ENCODE measurements at regions not wholly inside any gene's neighbourhood (a gene's known extent, or its start where the extent isn't known, plus 50 kb on each side); places are given as distances from the start of the nearest gene placed in this dataset.

GRCh38 chrX:9131066-9131465 is 97.1 kb upstream of the FAM9B start:
- TF ChIP-seq CTCF (conservative IDR thresholded peaks at IDR 0.05; ENCODE audit: low read depth, low read length) = no peak
- no peak for TF ChIP-seq EZH2 (IDR thresholded peaks at IDR 0.05; ENCODE audit: low read length, unreplicated experiment)
- no peak for TF ChIP-seq EZH2phosphoT487 (IDR thresholded peaks at IDR 0.05; ENCODE audit: borderline replicate concordance, low read length)

GRCh38 chrX:9132036-9132638 is 98.2 kb upstream of the FAM9B start:
- no peaks in the 10 kb centered on the region for H3F3A ChIP-seq (ENCODE audit: low read length, unreplicated experiment)
- no peak overlapping the region for H3K27ac ChIP-seq (ENCODE audit: low read length)
- no peaks in the 10 kb centered on the region for H3K9me2 ChIP-seq (replicated peaks; ENCODE audit: low read length)
- intact Hi-C loops (cut with micrococcal nuclease) = no loop called here
- no peak for ATAC-seq
- no peak overlapping the region for H3K4me2 ChIP-seq (ENCODE audit: low read length)
- H3K9me3 ChIP-seq (ENCODE audit: low read length) = no peaks in the 10 kb centered on the region
- ChIA-PET CTCF (no interaction called here), POLR2A (ENCODE audit: unreplicated experiment) (no interaction called here)
- no peaks in the 10 kb centered on the region for H3K27me3 ChIP-seq (ENCODE audit: low read length)
- no peaks in the 10 kb centered on the region for H3K36me3 ChIP-seq (ENCODE audit: low read depth, low read length)
- peaks cover 5% of the 10 kb centered on the region; the same call in 1 of the 2 replicates for H3K4me1 ChIP-seq (ENCODE audit: insufficient read depth, low read length)
- H3K79me2 ChIP-seq (ENCODE audit: low read length) = no peaks in the 10 kb centered on the region
- DNase-seq = no peak
- no peaks in the 10 kb centered on the region for H4K20me1 ChIP-seq (ENCODE audit: low read length)
- no TSS peak for BruUV-seq (replicated peaks)
- no peak overlapping the region for H2AFZ ChIP-seq (ENCODE audit: low read length)
- H3K9ac ChIP-seq (ENCODE audit: low read length) = no peak overlapping the region
- no peak overlapping the region for H3K4me3 ChIP-seq (ENCODE audit: low read length)
- TF ChIP-seq EZH2 (IDR thresholded peaks at IDR 0.05; ENCODE audit: low read length, unreplicated experiment) = no peak
- no peak for TF ChIP-seq CTCF (conservative IDR thresholded peaks at IDR 0.05; ENCODE audit: low read depth, low read length)
- TF ChIP-seq EZH2phosphoT487 (IDR thresholded peaks at IDR 0.05; ENCODE audit: borderline replicate concordance, low read length) = no peak

More at GRCh38 chrX:9131066-9131465, 97.1 kb upstream of the FAM9B start:
- Histone ChIP-seq H3K27me3 (ENCODE audit: low read length) (no peaks in the 10 kb centered on the region), H3K9me2 (replicated peaks; ENCODE audit: low read length) (no peaks in the 10 kb centered on the region), H3F3A (ENCODE audit: low read length, unreplicated experiment) (no peaks in the 10 kb centered on the region), H3K27ac (ENCODE audit: low read length) (peak overlapping the region; percentile 35), H2AFZ (ENCODE audit: low read length) (no peak overlapping the region), H3K36me3 (ENCODE audit: low read depth, low read length) (no peaks in the 10 kb centered on the region), H3K4me1 (ENCODE audit: insufficient read depth, low read length) (peaks cover 5% of the 10 kb centered on the region; the same call in 1 of the 2 replicates), H3K4me2 (ENCODE audit: low read length) (no peak overlapping the region), H3K9ac (ENCODE audit: low read length) (no peak overlapping the region), H3K9me3 (ENCODE audit: low read length) (no peaks in the 10 kb centered on the region), H3K4me3 (ENCODE audit: low read length) (no peak overlapping the region), H4K20me1 (ENCODE audit: low read length) (no peaks in the 10 kb centered on the region), H3K79me2 (ENCODE audit: low read length) (no peaks in the 10 kb centered on the region)
- ChIA-PET POLR2A (ENCODE audit: unreplicated experiment) (no interaction called here), CTCF (no interaction called here)
- DNase-seq (peak; percentile 53), ATAC-seq (peak; percentile 56)
- intact Hi-C loops (cut with micrococcal nuclease) = no loop called here
- BruUV-seq (replicated peaks) = no TSS peak

- no peaks in the 10 kb centered on the region for H4K20me1 ChIP-seq (ENCODE audit: low read length)
- no peaks in the 10 kb centered on the region for H3K9me3 ChIP-seq (ENCODE audit: low read length)
- H3K27ac ChIP-seq (ENCODE audit: low read length) = no peak overlapping the region
- DNase-seq (peak; percentile 42), ATAC-seq (peak; percentile 40; the same call in 1 of the 2 replicates)
- H3K4me3 ChIP-seq (ENCODE audit: low read length) = no peak overlapping the region
- no peak for TF ChIP-seq EZH2phosphoT487 (IDR thresholded peaks at IDR 0.05; ENCODE audit: borderline replicate concordance, low read length)
- TF ChIP-seq CTCF (conservative IDR thresholded peaks at IDR 0.05; ENCODE audit: low read depth, low read length) = no peak
- TF ChIP-seq EZH2 (IDR thresholded peaks at IDR 0.05; ENCODE audit: low read length, unreplicated experiment) = no peak
- H3K79me2 ChIP-seq (ENCODE audit: low read length) = no peaks in the 10 kb centered on the region
- no peak overlapping the region for H3K9ac ChIP-seq (ENCODE audit: low read length)
- H3K4me1 ChIP-seq (ENCODE audit: insufficient read depth, low read length) = peaks cover 5% of the 10 kb centered on the region; the same call in 1 of the 2 replicates
- H3K4me2 ChIP-seq (ENCODE audit: low read length) = no peak overlapping the region
- BruUV-seq (replicated peaks) = no TSS peak
- H2AFZ ChIP-seq (ENCODE audit: low read length) = no peak overlapping the region
- intact Hi-C loops (cut with micrococcal nuclease) = no loop called here
- no peaks in the 10 kb centered on the region for H3K9me2 ChIP-seq (replicated peaks; ENCODE audit: low read length)
- POLR2A ChIA-PET (ENCODE audit: unreplicated experiment) = no interaction called here
- H3K27me3 ChIP-seq (ENCODE audit: low read length) = no peaks in the 10 kb centered on the region
- no peaks in the 10 kb centered on the region for H3F3A ChIP-seq (ENCODE audit: low read length, unreplicated experiment)
- CTCF ChIA-PET = no interaction called here
- no peaks in the 10 kb centered on the region for H3K36me3 ChIP-seq (ENCODE audit: low read depth, low read length)
These were observed 99.5 kb upstream of the FAM9B start for GRCh38 chrX:9133426-9133825.

Measured in PC-3 (cell line).